ENCODE measurements at regions not wholly inside any gene's neighbourhood (a gene's known extent, or its start where the extent isn't known, plus 50 kb on each side); places are given as distances from the start of the nearest gene placed in this dataset.

DNA sequence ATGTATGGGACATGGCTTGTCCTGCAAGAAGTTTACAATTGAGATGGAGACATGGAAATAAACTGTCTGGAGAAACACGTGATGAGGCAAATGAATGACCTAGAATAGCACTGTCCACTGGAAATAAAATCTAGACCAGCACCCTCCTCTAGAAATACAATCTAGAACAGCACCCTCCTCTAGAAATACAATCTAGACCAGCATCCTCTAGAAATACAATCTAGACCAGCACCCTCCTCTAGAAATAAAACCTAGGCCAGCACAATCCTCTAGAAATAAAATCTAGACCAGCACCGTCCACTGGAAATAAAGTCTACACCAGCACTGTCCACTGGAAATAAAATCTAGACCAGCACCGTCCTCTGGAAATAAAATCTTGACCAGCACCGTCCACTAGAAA lies 69.2 kb upstream of the RFLNA start:
- no peak for DNase-seq

GRCh38 chr12:124227951-124228711 lies 66.8 kb upstream of the RFLNA start:
- no peak for DNase-seq

- no peak for DNase-seq
These were observed 65.4 kb upstream of the RFLNA start for GRCh38 chr12:124229520-124229919.

DNA sequence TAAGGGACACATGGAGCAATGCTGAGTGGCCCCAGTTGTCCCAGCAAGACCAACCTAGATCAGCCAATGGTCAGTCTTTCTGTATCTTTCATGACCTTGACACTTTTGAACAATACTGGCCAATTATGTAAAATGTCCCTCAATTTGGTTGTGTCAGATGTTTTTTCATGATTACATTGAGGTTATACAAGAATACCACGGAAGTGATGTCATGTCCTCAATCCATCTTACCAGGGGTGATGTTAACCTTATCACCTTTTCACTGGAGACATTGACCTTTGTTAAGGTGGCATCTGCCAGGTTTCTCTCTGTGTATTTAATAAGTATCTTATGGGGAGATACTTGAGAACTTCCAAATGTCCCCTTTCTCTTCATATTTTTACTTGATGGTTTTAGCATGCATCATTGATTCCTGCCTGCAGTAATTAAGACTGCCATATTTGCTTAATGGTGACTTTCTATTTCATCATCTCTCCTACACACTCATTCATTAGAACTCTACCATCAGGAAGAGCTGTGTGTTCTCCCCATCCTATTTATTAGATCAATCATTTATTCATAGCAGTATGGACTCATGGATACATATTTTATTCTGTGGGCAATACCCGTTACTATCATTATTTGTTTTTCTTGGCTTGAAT lies 64.7 kb upstream of the RFLNA start:
- DNase-seq = no peak

- DNase-seq = no peak
These were observed 64.1 kb upstream of the RFLNA start for GRCh38 chr12:124230789-124231188.

DNA sequence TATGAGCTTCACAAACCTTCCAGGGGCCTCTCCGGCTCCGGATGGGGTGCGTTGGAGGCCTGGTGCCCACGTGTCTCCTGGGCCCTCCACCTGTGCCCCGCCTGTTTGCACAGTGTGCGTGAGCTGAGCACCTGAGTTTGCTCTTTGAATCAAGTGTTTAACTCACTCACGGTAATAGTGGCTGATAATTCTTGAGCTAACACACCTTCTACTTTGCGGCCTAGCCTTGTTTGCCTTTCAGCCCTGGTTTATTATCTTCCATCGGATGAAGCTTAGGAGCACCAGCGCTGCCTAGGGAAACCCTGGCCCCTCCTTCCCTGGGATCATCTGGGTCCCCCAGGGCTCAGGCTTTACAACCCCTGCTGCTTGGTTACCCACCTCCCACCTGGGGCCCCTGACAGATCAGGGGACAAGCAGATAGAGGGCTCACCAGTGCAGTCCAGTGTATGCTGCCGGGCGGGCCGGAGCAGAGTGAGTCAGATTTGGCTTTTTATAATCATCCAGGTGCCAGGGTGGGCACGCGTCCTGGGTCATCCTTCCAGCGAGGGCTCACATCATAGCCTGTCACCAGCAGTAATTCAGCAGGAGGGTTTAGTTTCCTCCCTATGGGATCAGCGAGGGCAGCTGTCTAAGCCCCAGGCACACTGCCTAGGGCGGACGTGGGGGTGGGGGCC lies 62.8 kb upstream of the RFLNA start:
- DNase-seq = no peak

DNA sequence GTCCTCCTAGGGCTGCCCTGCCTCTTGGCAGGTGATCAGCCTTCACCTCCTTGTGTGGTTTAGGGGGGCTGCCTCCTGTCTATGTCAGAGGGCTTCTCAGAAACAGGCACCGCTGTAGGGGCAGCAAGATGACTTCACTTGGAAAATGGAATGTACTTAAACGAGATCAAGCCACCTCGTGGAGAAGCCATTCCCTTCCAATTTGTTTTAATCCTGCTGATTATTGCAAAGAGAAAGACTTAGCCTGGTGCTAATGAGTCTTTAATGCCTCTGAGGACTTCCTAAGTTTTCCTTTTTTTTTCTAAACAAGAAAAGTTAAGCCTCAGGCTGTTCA lies 62.3 kb upstream of the RFLNA start:
- DNase-seq = no peak

DNA sequence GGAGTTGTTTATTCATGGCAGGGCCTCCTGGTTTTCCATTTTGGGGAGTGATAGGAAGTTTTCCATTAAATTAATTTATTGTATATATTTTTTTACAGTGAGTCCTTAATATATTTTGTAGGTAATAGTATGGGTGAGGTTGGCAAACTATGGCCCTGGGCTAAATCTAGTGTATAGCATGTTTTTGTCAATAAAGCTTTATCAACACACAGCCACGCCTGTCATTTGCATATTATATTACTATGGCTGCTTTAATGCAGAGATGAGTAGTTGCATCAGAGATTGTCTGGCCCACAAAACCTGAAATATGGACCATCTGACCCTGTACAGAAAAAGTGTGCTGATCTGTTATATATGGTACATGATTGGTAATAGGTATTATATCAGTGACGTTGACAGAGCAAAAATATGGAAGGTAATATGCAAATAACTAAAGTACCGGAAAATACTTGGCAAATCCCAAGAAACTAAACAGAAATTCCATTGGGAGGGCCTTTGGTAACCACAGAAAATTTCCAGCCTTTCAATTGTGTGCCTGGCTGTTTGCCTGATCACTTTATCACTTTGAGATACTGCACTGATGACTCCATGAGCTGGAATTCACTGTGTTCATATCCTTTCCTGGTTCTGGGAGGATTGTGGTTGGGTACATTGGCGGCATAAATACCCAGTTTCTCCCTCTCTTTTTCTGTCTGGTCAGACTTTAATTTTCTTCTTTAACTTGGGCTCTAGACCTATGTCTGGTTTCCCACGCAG lies 61.7 kb upstream of the RFLNA start:
- DNase-seq = peak; percentile 63 to 93

DNA sequence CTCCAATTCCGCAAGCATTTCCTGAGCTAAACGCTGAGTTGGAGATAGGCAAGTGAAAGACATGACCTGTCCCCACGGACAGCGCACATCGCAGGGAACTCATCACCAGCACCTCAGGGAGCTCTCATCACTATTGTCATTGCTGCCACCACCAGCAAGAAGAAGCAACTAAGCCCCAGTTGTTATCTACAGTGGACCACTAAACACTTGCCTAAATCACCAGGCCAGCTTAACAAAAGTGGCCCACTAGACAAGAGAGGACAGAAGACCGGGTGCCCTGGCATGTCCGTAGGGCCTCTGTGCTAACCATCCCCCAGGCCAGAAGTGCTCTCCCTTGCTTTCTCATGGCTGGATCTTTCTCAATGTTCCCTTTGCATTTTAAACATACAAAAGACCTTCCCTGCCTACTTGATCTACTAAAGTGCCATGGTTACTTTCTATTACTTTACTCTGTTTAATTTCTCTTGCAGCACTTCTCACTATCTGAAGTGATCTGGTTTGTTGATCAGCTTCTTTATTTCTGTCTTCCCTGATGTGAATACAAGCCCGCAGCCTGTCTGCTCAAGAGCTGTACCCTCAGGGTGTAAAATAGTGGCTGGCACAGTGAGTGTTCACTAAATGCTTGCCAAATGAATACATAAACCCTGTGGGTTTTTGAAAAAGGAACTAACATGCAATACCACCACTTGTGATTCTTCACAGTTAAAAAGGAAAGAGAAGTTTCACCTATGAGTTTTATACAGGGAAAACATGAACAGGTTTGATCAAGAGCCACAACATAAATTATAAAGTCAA lies 60.9 kb upstream of the RFLNA start:
- DNase-seq = peak in 1 of 2 experiments; percentile 62

- peak; percentile 81 to 94 for DNase-seq
These were observed 58.3 kb upstream of the RFLNA start for GRCh38 chr12:124236625-124237031.

DNA sequence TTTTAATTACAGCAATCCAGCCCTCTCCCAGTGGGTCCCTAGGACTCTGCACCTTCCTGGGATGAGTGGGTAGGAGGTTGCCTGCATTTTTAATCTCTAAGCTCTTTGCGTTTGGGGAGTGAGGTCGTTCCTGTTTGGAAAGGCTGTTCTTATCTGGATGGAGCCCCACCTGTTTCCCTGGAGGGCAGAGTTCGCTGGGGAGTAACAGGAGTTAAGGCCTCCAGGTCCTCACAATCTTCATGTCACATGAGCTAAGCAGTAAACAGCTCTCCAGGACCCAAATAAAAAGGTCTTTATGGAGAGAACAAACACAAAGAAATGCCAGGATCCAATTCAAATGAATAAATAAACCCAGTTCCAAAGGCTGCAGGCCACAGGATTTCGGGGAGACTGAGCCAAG lies 56.0 kb upstream of the RFLNA start:
- DNase-seq = no peak

DNA sequence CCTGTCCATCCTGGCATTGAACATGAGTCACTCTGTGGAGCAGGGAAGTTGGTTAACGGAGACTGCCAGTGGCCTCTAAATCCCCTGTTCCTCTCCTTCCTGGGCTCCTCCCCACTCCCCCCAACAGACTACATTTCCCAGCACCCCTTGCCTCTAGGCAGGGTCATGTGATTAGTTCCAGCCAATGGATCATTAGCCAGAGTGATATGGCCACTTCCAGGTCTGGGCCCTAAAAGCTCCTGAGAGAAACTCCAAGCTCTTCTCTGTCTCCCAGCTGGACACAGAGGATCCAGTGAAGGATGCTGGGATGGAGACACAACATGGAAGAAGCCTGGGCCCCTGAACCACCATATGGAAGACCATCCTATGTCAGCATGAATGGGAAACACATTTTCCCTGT lies 54.4 kb upstream of the RFLNA start:
- DNase-seq = peak; percentile 20 to 43

DNA sequence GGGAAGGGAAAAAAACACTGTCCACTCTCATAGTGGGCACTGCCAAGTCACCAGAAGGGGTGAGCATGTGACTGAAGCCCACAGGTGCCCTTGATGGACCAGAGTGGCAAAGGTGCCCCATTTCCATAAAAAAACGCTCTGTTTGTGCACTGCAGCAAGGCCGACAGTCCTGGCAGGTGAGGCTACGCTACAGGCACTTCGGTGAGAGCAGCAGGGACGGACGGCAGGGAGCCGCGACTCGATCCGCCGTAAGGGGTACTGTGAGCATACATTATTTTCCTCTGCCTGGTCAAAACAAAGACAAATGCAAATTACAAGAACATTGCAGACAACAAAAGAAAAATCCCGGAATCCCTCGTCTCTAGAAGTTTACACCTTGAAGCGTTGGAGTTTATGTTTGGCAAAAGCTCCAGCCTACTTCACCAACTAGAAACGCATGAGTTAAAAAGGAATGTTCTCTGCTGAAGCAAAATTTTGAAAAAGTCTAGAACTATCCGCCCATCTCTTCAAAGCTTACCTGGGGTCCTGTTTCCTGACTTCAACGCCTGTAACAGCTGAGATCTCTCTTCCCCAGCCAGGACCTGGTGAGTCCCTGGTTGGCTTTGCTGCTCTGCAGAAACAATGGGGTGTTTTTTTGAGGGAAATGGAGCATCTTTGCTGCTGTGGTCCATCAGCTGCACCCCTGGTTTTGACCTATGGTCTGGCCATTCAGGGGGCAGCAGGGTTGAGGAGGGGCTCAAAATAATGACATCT lies 52.9 kb upstream of the RFLNA start:
- DNase-seq = no peak

GRCh38 chr12:124242529-124243065 lies 52.3 kb upstream of the RFLNA start:
- DNase-seq = no peak

DNA sequence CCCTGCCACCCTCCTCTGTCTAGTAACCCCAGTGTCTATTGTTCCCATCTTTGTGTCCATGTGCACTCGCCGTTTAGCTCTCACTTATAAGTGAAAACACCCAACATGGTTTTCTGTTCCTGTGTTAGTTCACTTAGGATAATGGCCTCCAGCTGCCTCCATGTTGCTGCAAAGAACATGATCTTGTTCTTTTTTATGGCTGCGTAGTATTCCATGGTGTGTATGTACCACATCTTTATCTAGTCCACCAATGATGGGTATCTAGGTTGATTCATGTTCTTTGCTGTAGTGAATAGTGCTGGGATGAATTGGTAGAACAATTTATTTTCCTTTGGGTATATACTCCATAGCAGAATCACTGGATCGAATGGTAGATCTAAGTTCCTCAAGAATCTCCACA lies 51.0 kb upstream of the RFLNA start:
- no peak for DNase-seq
